K562 (cell line): ENCODE measurements at regions not wholly inside any gene's neighbourhood (a gene's known extent, or its start where the extent isn't known, plus 50 kb on each side); places are given as distances from the start of the nearest gene placed in this dataset.

Experiments
- CTCF ChIP-seq, 3 experiments: IDR thresholded peaks in 2 of 3; conservative IDR thresholded peaks in 1 of 3; 2 replicates each; pipeline ENCODE4 v1.5.1; 2011 to 2012; ENCODE audit warnings: low read length in 3 of 3, mild to moderate bottlenecking in 3 of 3, control low read depth in 2 of 3, improper control_type of control experiment in 1 of 3, inconsistent platforms in 1 of 3, low read depth in 1 of 3, mixed read lengths in 1 of 3, moderate library complexity in 1 of 3; ENCODE audit not compliant: insufficient read depth in 2 of 3
- FOXP4 ChIP-seq: sonication (generic); formaldehyde crosslinking; IDR thresholded peaks from 2 replicates; pipeline ENCODE4 v1.8.0; 2022; ENCODE audit warnings: mild to moderate bottlenecking, missing genetic modification reagents, borderline replicate concordance
- KLF16 ChIP-seq: IDR thresholded peaks from 2 replicates; pipeline ENCODE4 v1.6.1; 2016; ENCODE audit warnings: antibody characterized with exemption
- MXI1 ChIP-seq: IDR thresholded peaks from 2 replicates; pipeline ENCODE4 v1.6.1; 2011; ENCODE audit warnings: low read depth, mild to moderate bottlenecking, improper control_type of control experiment, low read length
- PATZ1 ChIP-seq: fragments of 250-450 bp; sonication (Bioruptor Pico); IDR thresholded peaks from 2 replicates; pipeline ENCODE4 v1.5.0; 2020; ENCODE audit warnings: mild to moderate bottlenecking, borderline replicate concordance
- UBTF ChIP-seq, 2 experiments: IDR thresholded peaks; 2 replicates each; pipeline ENCODE4 v1.6.1; 2012; ENCODE audit warnings: improper control_type of control experiment in 2 of 2, low read depth in 2 of 2, low read length in 2 of 2, borderline replicate concordance in 1 of 2
- USF2 ChIP-seq: sonication (generic); formaldehyde crosslinking; IDR thresholded peaks from 2 replicates; pipeline ENCODE4 v1.5.0; 2020; ENCODE audit warnings: missing genetic modification reagents

- TF ChIP-seq FOXP4 (CRISPR knock-in tag) (no peak), MXI1 (no peak), CTCF (IDR thresholded peaks at IDR 0.05 in 2 of 3, conservative IDR thresholded peaks at IDR 0.05 in 1 of 3; ENCODE audit: insufficient read depth in 2 of 3, low read depth in 1 of 3, low read length in 3 of 3) (no peak), UBTF (IDR thresholded peaks at IDR 0.05; ENCODE audit: borderline replicate concordance in 1 of 2, low read depth in 2 of 2, low read length in 2 of 2) (no peak), USF2 (CRISPR knock-in tag) (no peak), KLF16 (no peak), PATZ1 (CRISPR knock-in tag) (no peak)
Measured at GRCh38 chr2:49207204-49207603, 52.9 kb upstream of the FSHR start.
